SK-N-SH treated with all-trans-retinoic acid at 6 μM for 48 hours (cell line): ENCODE measurements at regions not wholly inside any gene's neighbourhood (a gene's known extent, or its start where the extent isn't known, plus 50 kb on each side); places are given as distances from the start of the nearest gene placed in this dataset.

Source experiments
- ZFP3 ChIP-seq: fragments of 250-450 bp; sonication (Bioruptor Pico); IDR thresholded peaks from 2 replicates; pipeline ENCODE4 v1.5.0; 2020; ENCODE audit warnings: mild to moderate bottlenecking, moderate library complexity
- ZNF565 ChIP-seq: fragments of 450-650 bp; formaldehyde crosslinking; conservative IDR thresholded peaks from 2 replicates; pipeline ENCODE4 v1.5.0; 2020; ENCODE audit warnings: low read depth, mild to moderate bottlenecking, moderate library complexity

DNA sequence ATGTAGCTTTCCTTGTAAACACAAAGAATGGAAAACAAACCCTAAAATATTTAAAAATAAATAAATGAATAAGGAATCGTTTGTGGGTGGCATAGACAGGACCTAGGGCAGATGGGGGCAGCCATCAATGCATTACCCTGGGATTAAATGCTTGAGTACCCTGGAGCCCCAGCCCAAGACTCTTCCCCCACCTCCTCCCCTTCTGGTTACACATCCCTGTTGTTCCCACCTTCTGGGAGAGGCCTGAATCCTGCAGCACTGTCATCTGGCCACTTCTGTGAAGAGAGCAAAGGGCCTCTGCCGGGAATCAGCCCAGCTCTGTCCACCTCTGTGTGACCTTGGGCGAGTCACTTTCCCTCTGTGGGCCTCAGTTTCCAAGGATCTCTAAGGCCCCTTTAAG is 61.6 kb upstream of the COL13A1 start:
- no peak for TF ChIP-seq ZNF565 (CRISPR knock-in tag)
- no peak for TF ChIP-seq ZFP3
